HG02678 (cell line): ENCODE measurements at regions not wholly inside any gene's neighbourhood (a gene's known extent, or its start where the extent isn't known, plus 50 kb on each side); places are given as distances from the start of the nearest gene placed in this dataset.
"Not testable (repeated sequence)": the region's sequence is repeated elsewhere in the genome, so short reads cannot be mapped to it uniquely, and the experiment has no call there.

Experiments
- ATAC-seq: cut with Tn5 transposase; IDR thresholded peaks from one replicate; pipeline ENCODE4 v1.9.1; 2021; ENCODE audit warnings: mild to moderate bottlenecking, moderate library complexity; ENCODE audit not compliant: unreplicated experiment

GRCh38 chr4:104549736-104550135 is 55.0 kb upstream of the CXXC4 start:
- ATAC-seq, result no peak

GRCh38 chr4:104559502-104559901 is 64.8 kb upstream of the CXXC4 start:
- ATAC-seq, result peak; percentile 62

GRCh38 chr4:104571341-104571740 is 76.6 kb upstream of the CXXC4 start:
- ATAC-seq, result no peak

GRCh38 chr4:104574371-104574770 is 79.7 kb upstream of the CXXC4 start:
- no peak for ATAC-seq

- ATAC-seq, result no peak
Observed at GRCh38 chr4:104575278-104575677, 80.6 kb upstream of the CXXC4 start.

GRCh38 chr4:104577405-104577804 is 82.7 kb upstream of the CXXC4 start:
- ATAC-seq, result no peak

GRCh38 chr4:104581476-104581875 is 86.8 kb upstream of the CXXC4 start:
- ATAC-seq, result not testable (repeated sequence)

GRCh38 chr4:104582056-104582455 is 87.4 kb upstream of the CXXC4 start:
- not testable (repeated sequence) for ATAC-seq

- no peak for ATAC-seq
Observed at GRCh38 chr4:104589264-104589868, 94.7 kb upstream of the CXXC4 start.

GRCh38 chr4:104591510-104591911 is 96.8 kb upstream of the CXXC4 start:
- no peak for ATAC-seq

- no peak for ATAC-seq
Observed at GRCh38 chr4:104592183-104592582, 97.5 kb upstream of the CXXC4 start.

- no peak for ATAC-seq
Observed at GRCh38 chr4:104593019-104593418, 98.3 kb upstream of the CXXC4 start.

GRCh38 chr4:104596189-104596588 is 101.5 kb upstream of the CXXC4 start:
- no peak for ATAC-seq

GRCh38 chr4:104615496-104615895 is 120.8 kb upstream of the CXXC4 start:
- no peak for ATAC-seq

GRCh38 chr4:104615926-104616325 is 121.2 kb upstream of the CXXC4 start:
- no peak for ATAC-seq

- ATAC-seq, result no peak
Observed at GRCh38 chr4:104616401-104616820, 121.7 kb upstream of the CXXC4 start.

GRCh38 chr4:104625706-104626105 is 131.0 kb upstream of the CXXC4 start:
- ATAC-seq, result no peak

GRCh38 chr4:104629601-104630000 is 134.9 kb upstream of the CXXC4 start:
- ATAC-seq, result no peak

GRCh38 chr4:104630272-104630671 is 135.6 kb upstream of the CXXC4 start:
- no peak for ATAC-seq

GRCh38 chr4:104631000-104631399 is 136.3 kb upstream of the CXXC4 start:
- no peak for ATAC-seq

GRCh38 chr4:104641418-104641817 is 146.7 kb upstream of the CXXC4 start:
- no peak for ATAC-seq

GRCh38 chr4:104642521-104642920 is 147.8 kb upstream of the CXXC4 start:
- no peak for ATAC-seq

- ATAC-seq, result no peak
Observed at GRCh38 chr4:104643805-104644204, 149.1 kb upstream of the CXXC4 start.
